GM12878 (cell line): ENCODE measurements at regions not wholly inside any gene's neighbourhood (a gene's known extent, or its start where the extent isn't known, plus 50 kb on each side); places are given as distances from the start of the nearest gene placed in this dataset.

Source experiments
- ATAC-seq: fragments of 200-7000 bp; cut with Tn5 transposase; 3 replicates; pipeline ENCODE4 v1.9.1; 2020; ENCODE audit warnings: mild to moderate bottlenecking, moderate library complexity
- BruUV-seq: library from RNA; stranded (reverse); fragments of 400-500 nt; replicated peaks from 2 replicates; lab custom pipeline; 2021; lab: Mats Ljungman, UMichigan
- CTCF ChIA-PET: fragments of 300-600 bp; sonication (Branson Sonifier 250); formaldehyde crosslinking; extraction: SDS; loops from one replicate; lab custom pipeline; 2021; ENCODE audit warnings: inconsistent platforms; lab: Yijun Ruan, JAX
- POLR2A ChIA-PET: fragments of 350-600 bp; formaldehyde crosslinking; extraction: SDS; loops from one replicate; lab custom pipeline; 2021; ENCODE audit warnings: inconsistent platforms; lab: Charles Lee
- RAD21 ChIA-PET: fragments of 300-600 bp; sonication (Branson Sonifier 250); formaldehyde crosslinking; loops from one replicate; lab custom pipeline; 2023; ENCODE audit warnings: antibody characterized with exemption; ENCODE audit not compliant: unreplicated experiment; lab: Charles Lee
- SMC1A ChIA-PET: fragments of 300-600 bp; sonication (Branson Sonifier 250); formaldehyde crosslinking; loops from one replicate; lab custom pipeline; 2023; ENCODE audit not compliant: unreplicated experiment, uncharacterized antibody; lab: Charles Lee
- DNase-seq: peaks from one replicate; pipeline ENCODE4 v3.0.0-alpha.2; 2011; ENCODE audit warnings: low read depth, low spot score
- FAIRE-seq: peaks from 3 replicates; lab custom pipeline; 2011; peaks lifted over from hg19 to GRCh38; lab: Jason Lieb, UNC
- H2AFZ ChIP-seq: 2 replicates; pipeline ENCODE4 v1.6.0; 2011; ENCODE audit warnings: low read depth, low read length, control low read depth; ENCODE audit not compliant: control insufficient read depth
- H3K27ac ChIP-seq: 2 replicates; pipeline ENCODE4 v1.5.1; 2011; ENCODE audit warnings: control low read depth; ENCODE audit not compliant: control insufficient read depth, insufficient read depth
- H3K27me3 ChIP-seq, 2 experiments: replicated peaks in 1 of 2; 2 replicates each; pipeline versions ENCODE4 v1.6.0 to v1.6.1; 2011; ENCODE audit warnings: low read length in 1 of 2; ENCODE audit not compliant: control insufficient read depth in 2 of 2, insufficient read depth in 2 of 2
- H3K36me3 ChIP-seq, 2 experiments: 2 replicates each; pipeline ENCODE4 v1.5.1; 2011; ENCODE audit warnings: low read length in 1 of 2; ENCODE audit not compliant: control insufficient read depth in 2 of 2, insufficient read depth in 2 of 2
- H3K4me1 ChIP-seq: 2 replicates; pipeline ENCODE4 v1.6.1; 2011; ENCODE audit warnings: mild to moderate bottlenecking, low read length, moderate library complexity, mixed read lengths; ENCODE audit not compliant: control insufficient read depth, insufficient read depth
- H3K4me2 ChIP-seq: 2 replicates; pipeline ENCODE4 v1.6.0; 2011; ENCODE audit warnings: control low read depth; ENCODE audit not compliant: control insufficient read depth, insufficient read depth
- H3K4me3 ChIP-seq: fragments of 200-600 bp; sonication (generic); 2 replicates; pipeline ENCODE4 v1.5.1; 2016
- H3K79me2 ChIP-seq: 2 replicates; pipeline ENCODE4 v1.6.0; 2011; ENCODE audit warnings: low read length; ENCODE audit not compliant: control insufficient read depth, insufficient read depth
- H3K9ac ChIP-seq: 2 replicates; pipeline ENCODE4 v1.8.0; 2011; ENCODE audit warnings: low read length, control low read depth, mixed read lengths; ENCODE audit not compliant: control insufficient read depth, insufficient read depth
- H3K9me3 ChIP-seq: replicated peaks from 3 replicates; pipeline ENCODE4 v1.5.1; 2011; ENCODE audit warnings: mild to moderate bottlenecking, low read length; ENCODE audit not compliant: control insufficient read depth, insufficient read depth
- H4K20me1 ChIP-seq: 2 replicates; pipeline ENCODE4 v1.6.0; 2011; ENCODE audit not compliant: control insufficient read depth, insufficient read depth
- E2F4 ChIP-seq: IDR thresholded peaks from 2 replicates; pipeline ENCODE4 v1.6.1; 2012; ENCODE audit warnings: low read depth, low read length, improper control_type of control experiment
- EGR1 ChIP-seq, 2 experiments: IDR thresholded peaks; 1 replicate in 1 of 2; 2 replicates in 1 of 2; pipeline ENCODE4 v1.6.1; 2011 to 2012; ENCODE audit warnings: low read depth in 2 of 2, low read length in 2 of 2, borderline replicate concordance in 1 of 2, mild to moderate bottlenecking in 1 of 2, moderate library complexity in 1 of 2
- KLF5 ChIP-seq: fragments of 450-650 bp; IDR thresholded peaks from 2 replicates; pipeline ENCODE4 v1.6.1; 2014; ENCODE audit warnings: mild to moderate bottlenecking; ENCODE audit not compliant: partially characterized antibody
- NR2C2 ChIP-seq: IDR thresholded peaks from 2 replicates; pipeline ENCODE4 v1.6.1; 2011; ENCODE audit warnings: borderline replicate concordance, low read depth; ENCODE audit not compliant: control insufficient read depth, insufficient read length
- POLR2AphosphoS2 ChIP-seq: IDR thresholded peaks from 2 replicates; pipeline ENCODE4 v1.6.1; 2011; ENCODE audit warnings: low read depth, mild to moderate bottlenecking, low read length, improper control_type of control experiment, moderate library complexity
- SP1 ChIP-seq: IDR thresholded peaks from one replicate; pipeline ENCODE4 v1.6.1; 2011; ENCODE audit warnings: low read depth, low read length
- ZNF622 ChIP-seq: fragments of 450-650 bp; IDR thresholded peaks from 2 replicates; pipeline ENCODE4 v1.6.1; 2017; ENCODE audit warnings: mild to moderate bottlenecking, inconsistent platforms
- WGBS: methylation state at CpG from one replicate; pipeline ENCODE4 v1.1.6; 2016; ENCODE audit warnings: low lambda C conversion rate; ENCODE audit not compliant: insufficient replicate concordance, insufficient coverage; ENCODE audit errors: missing lambda C conversion rate; 5-methylcytosine and 5-hydroxymethylcytosine counted together
- in situ Hi-C: fragments of 300-500 bp; cut with MboI; formaldehyde crosslinking; loops from 9 replicates; pipeline ENCODE4 v1.14.3; 2018; ENCODE audit warnings: mixed read lengths
- intact Hi-C: fragments of 100-400 bp; cut with micrococcal nuclease; formaldehyde crosslinking; loops from one replicate; pipeline ENCODE4 v1.14.2; 2022; ENCODE audit not compliant: unreplicated experiment
- TF ChIP-seq, protein P1 (sequence below): fragments of 450-650 bp; IDR thresholded peaks from 2 replicates; pipeline ENCODE4 v1.6.1; 2017; ENCODE audit warnings: mild to moderate bottlenecking, low read depth, inconsistent platforms; ENCODE audit not compliant: poor library complexity, severe bottlenecking

- H3K36me3 ChIP-seq = no peaks in the 10 kb centered on the region
- ChIA-PET RAD21 (no interaction called here), SMC1A (no interaction called here), POLR2A (no interaction called here), CTCF (no interaction called here)
- H3K4me1 ChIP-seq = no peaks in the 10 kb centered on the region
- no peak overlapping the region for H3K4me2 ChIP-seq
- TF ChIP-seq POLR2AphosphoS2 (no peak), KLF5 (no peak), EGR1 (IDR thresholded peaks at IDR 0.05; ENCODE audit: borderline replicate concordance in 1 of 2, low read depth in 2 of 2, low read length in 2 of 2) (no peak), E2F4 (no peak), NR2C2 (no peak), ZNF622 (no peak), SP1 (no peak)
- TF ChIP-seq, protein P1, sequence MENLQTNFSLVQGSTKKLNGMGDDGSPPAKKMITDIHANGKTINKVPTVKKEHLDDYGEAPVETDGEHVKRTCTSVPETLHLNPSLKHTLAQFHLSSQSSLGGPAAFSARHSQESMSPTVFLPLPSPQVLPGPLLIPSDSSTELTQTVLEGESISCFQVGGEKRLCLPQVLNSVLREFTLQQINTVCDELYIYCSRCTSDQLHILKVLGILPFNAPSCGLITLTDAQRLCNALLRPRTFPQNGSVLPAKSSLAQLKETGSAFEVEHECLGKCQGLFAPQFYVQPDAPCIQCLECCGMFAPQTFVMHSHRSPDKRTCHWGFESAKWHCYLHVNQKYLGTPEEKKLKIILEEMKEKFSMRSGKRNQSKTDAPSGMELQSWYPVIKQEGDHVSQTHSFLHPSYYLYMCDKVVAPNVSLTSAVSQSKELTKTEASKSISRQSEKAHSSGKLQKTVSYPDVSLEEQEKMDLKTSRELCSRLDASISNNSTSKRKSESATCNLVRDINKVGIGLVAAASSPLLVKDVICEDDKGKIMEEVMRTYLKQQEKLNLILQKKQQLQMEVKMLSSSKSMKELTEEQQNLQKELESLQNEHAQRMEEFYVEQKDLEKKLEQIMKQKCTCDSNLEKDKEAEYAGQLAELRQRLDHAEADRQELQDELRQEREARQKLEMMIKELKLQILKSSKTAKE = no peak
- in situ Hi-C loops = no loop called here
- no peak overlapping the region for H3K4me3 ChIP-seq
- BruUV-seq = no TSS peak
- FAIRE-seq (no peak), DNase-seq (no peak), ATAC-seq (no peak)
- no peak overlapping the region for H2AFZ ChIP-seq
- 2% methylated on average over 4 of the region's 4 CpGs for WGBS
- no peaks in the 10 kb centered on the region; a peak in 3 of 4 replicates for H3K27me3 ChIP-seq
- H3K79me2 ChIP-seq = no peaks in the 10 kb centered on the region
- intact Hi-C loops = no loop called here
- no peak overlapping the region for H3K27ac ChIP-seq
- H3K9ac ChIP-seq = no peak overlapping the region
- no peaks in the 10 kb centered on the region for H4K20me1 ChIP-seq
- no peaks in the 10 kb centered on the region for H3K9me3 ChIP-seq
Observed at GRCh38 chr2:172227719-172228118, 125.0 kb upstream of the DLX2 start.
